Stimulated activated CD4-positive, alpha-beta T cell treated with anti-CD3 and anti-CD28 coated beads, Interleukin-4, amount 100 ng/mL, for 1 hour (primary cell): ENCODE measurements at regions not wholly inside any gene's neighbourhood (a gene's known extent, or its start where the extent isn't known, plus 50 kb on each side); places are given as distances from the start of the nearest gene placed in this dataset.
"Not testable (repeated sequence)": the region's sequence is repeated elsewhere in the genome, so short reads cannot be mapped to it uniquely, and the experiment has no call there.

Experiments used
- DNase-seq: peaks from one replicate; pipeline ENCODE4 v3.0.0-alpha.2; 2020

GRCh38 chr2:216956820-216957493 lies 97.1 kb upstream of the TNP1 start:
- DNase-seq = no peak

- DNase-seq = no peak
These were observed 91.3 kb upstream of the TNP1 start for GRCh38 chr2:216951171-216951570.

- DNase-seq = no peak
These were observed 90.7 kb upstream of the TNP1 start for GRCh38 chr2:216950547-216950946.

GRCh38 chr2:216949700-216950413 lies 90.0 kb upstream of the TNP1 start:
- no peak for DNase-seq

- DNase-seq = no peak
These were observed 87.2 kb upstream of the TNP1 start for GRCh38 chr2:216947055-216947454.

GRCh38 chr2:216944733-216945132 lies 84.9 kb upstream of the TNP1 start:
- no peak for DNase-seq

- DNase-seq = no peak
These were observed 83.2 kb upstream of the TNP1 start for GRCh38 chr2:216943109-216943508.

- no peak for DNase-seq
These were observed 82.6 kb upstream of the TNP1 start for GRCh38 chr2:216942465-216942864.

GRCh38 chr2:216942016-216942415 lies 82.2 kb upstream of the TNP1 start:
- DNase-seq = no peak

GRCh38 chr2:216936954-216937357 lies 77.1 kb upstream of the TNP1 start:
- DNase-seq = no peak

GRCh38 chr2:216934623-216935022 lies 74.8 kb upstream of the TNP1 start:
- no peak for DNase-seq

GRCh38 chr2:216934151-216934550 lies 74.3 kb upstream of the TNP1 start:
- no peak for DNase-seq

- DNase-seq = no peak
These were observed 73.1 kb upstream of the TNP1 start for GRCh38 chr2:216932863-216933548.

- DNase-seq = no peak
These were observed 72.4 kb upstream of the TNP1 start for GRCh38 chr2:216932113-216932862.

- DNase-seq = no peak
These were observed 70.9 kb upstream of the TNP1 start for GRCh38 chr2:216930716-216931115.

- not testable (repeated sequence) for DNase-seq
These were observed 69.5 kb upstream of the TNP1 start for GRCh38 chr2:216929338-216929737.

GRCh38 chr2:216927163-216927562 lies 67.3 kb upstream of the TNP1 start:
- DNase-seq = no peak

GRCh38 chr2:216925636-216926366 lies 65.9 kb upstream of the TNP1 start:
- no peak for DNase-seq

GRCh38 chr2:216925006-216925405 lies 65.1 kb upstream of the TNP1 start:
- no peak for DNase-seq

GRCh38 chr2:216923706-216924105 lies 63.8 kb upstream of the TNP1 start:
- DNase-seq = no peak

- no peak for DNase-seq
These were observed 62.4 kb upstream of the TNP1 start for GRCh38 chr2:216922175-216922780.

GRCh38 chr2:216920937-216921456 lies 61.1 kb upstream of the TNP1 start:
- DNase-seq = no peak
